ENCODE measurements at regions not wholly inside any gene's neighbourhood (a gene's known extent, or its start where the extent isn't known, plus 50 kb on each side); places are given as distances from the start of the nearest gene placed in this dataset.

- TF ChIP-seq RAD21 (IDR thresholded peaks at IDR 0.05; ENCODE audit: insufficient read depth, low read depth, low read length) (no peak), CTCF (IDR thresholded peaks at IDR 0.05 in 2 of 3, conservative IDR thresholded peaks at IDR 0.05 in 1 of 3; ENCODE audit: control insufficient read depth in 2 of 3, extremely low read depth in 1 of 3, insufficient read depth in 1 of 3, low read depth in 3 of 3, low read length in 3 of 3) (no peak), PAX5 (IDR thresholded peaks at IDR 0.05; ENCODE audit: borderline replicate concordance, low read depth, low read length) (no peak)
These were observed 83.8 kb upstream of the CCND2 start for GRCh38 chr12:4189721-4190120.
